HT-29 (cell line): ENCODE measurements at regions not wholly inside any gene's neighbourhood (a gene's known extent, or its start where the extent isn't known, plus 50 kb on each side); places are given as distances from the start of the nearest gene placed in this dataset.
A peak's percentile ranks its signal among the peaks of the same experiment; 100 is the strongest.

ENCODE experiments used
- DNase-seq: peaks from one replicate; pipeline ENCODE4 v3.0.0-alpha.2; 2015; ENCODE audit warnings: low spot score

- DNase-seq: no peak
Measured at GRCh38 chr5:18037718-18038117, 403.5 kb downstream of the TAF11L14 start.

DNA sequence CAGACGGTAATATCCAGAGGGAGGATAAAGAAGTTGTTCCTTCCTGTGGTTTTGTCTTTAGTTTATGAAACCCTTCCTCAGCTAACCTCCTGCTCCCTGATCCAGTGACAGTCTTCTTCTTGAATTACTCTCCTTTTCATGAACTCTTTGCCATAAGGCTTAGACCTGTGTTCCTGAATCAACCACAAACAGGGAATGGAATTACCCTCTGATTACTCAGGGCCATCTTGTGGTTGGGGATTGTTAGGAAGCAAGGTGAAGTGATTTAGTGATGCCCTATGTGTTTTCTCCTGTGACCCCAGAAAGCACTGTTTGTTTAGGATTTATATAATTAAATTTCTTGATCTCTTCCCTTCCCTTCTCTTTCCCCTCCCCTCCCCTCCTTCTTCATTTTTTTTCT is 409.1 kb downstream of the TAF11L14 start:
- peak; percentile 34 for DNase-seq

DNA sequence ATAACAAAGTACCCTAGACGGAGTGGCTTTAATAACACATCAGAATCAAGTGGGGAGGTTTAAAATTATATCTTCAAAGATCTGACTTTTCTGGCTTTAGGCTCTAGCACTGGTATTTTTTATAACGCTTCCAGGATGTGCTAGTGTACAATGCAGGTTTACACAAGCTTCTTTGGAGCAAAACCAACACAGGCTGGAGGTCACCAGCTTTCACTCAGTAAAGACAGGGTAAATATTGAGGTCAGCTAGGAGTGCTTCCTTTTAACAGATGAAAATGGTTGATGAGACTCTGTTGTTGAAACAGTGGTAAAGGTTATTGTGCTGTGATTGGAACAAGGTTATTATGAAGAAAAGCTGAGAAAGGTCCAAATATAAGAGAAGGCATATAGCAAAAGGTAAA is 414.2 kb downstream of the TAF11L14 start:
- DNase-seq: no peak

DNA sequence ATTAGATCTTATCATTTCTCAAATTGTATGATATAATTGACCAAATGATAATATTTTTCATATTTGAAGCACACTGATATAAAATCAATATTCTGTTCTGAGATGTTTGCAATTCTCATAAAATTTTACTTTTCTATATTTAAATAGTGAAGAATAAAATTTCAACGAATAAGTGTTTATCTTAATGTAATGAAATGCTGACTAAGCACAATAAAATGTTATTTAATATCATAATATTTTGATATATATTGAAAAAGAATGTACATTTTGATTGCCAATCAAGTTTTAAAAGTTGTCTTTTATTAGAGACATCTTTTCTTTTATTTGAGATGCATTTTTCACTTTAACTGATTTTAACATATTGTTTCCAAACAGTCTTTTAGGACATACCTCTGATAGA is 416.1 kb downstream of the TAF11L14 start:
- no peak for DNase-seq

GRCh38 chr5:18050776-18051175 is 416.5 kb downstream of the TAF11L14 start:
- DNase-seq: no peak

GRCh38 chr5:18051953-18052352 is 417.7 kb downstream of the TAF11L14 start:
- peak; percentile 9 for DNase-seq

DNA sequence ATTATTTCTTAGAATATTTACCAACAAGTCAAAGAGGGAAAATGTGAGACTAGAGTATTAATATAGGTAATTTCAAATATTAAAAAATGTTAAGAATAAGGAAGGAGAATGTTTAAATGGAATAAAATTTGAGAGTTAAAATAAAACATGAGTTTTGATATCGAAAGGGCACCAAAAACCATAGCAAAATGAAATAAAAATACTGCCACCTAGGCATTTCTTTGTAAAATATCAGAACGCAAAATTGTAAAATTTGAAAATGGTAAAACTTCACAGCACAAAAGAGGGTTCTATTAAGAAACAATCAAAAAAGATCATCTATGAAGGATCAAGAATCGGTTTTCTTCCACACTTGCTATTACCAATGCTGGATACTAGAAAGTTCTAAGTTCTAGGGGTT is 418.3 kb downstream of the TAF11L14 start:
- no peak for DNase-seq

DNA sequence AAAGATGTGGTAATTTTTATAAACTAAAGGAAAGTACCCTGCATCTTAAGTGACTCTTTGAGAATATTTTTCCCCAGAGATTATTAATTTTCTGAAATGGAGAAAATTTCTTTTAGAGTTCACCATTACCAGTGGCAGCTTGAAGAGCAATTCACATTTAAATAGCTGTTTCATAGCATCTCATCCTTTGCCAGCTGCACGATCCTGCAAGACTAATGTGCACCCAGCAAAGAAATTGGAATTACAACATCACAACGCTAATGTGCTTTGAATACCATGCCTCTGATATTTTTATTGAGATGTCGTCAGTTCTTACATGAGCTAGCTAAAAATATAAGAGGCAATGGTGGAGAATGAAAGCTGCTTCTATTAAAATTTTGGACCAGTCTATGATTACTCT is 423.5 kb downstream of the TAF11L14 start:
- no peak for DNase-seq

- no peak for DNase-seq
Measured at GRCh38 chr5:18067615-18068014, 433.4 kb downstream of the TAF11L14 start.

DNA sequence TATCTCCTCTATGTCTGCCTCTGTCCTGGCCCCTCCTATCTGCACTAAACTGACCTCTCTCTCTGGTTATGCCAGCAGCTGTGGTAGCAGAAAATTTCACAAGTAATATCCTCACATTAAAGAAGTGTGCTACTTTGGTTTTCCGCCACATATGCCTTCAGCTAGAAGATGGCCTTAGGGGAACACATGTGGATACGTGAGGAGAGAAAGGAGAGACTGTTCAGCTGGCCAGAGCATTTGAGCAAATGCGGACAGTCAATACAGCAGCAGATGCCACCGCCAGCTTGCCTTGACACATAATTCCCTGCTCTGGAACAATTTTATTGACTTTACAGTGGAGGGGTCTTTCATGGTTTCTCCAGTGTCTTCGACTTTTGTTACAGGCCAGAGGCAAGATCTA is 434.6 kb downstream of the TAF11L14 start:
- DNase-seq: no peak

GRCh38 chr5:18069790-18070189 is 435.5 kb downstream of the TAF11L14 start:
- no peak for DNase-seq

- DNase-seq: no peak
Measured at GRCh38 chr5:18072600-18072999, 438.3 kb downstream of the TAF11L14 start.

GRCh38 chr5:18074961-18075360 is 440.7 kb downstream of the TAF11L14 start:
- DNase-seq: no peak

- no peak for DNase-seq
Measured at GRCh38 chr5:18078157-18078556, 443.9 kb downstream of the TAF11L14 start.

- DNase-seq: no peak
Measured at GRCh38 chr5:18079831-18080230, 445.6 kb downstream of the TAF11L14 start.

DNA sequence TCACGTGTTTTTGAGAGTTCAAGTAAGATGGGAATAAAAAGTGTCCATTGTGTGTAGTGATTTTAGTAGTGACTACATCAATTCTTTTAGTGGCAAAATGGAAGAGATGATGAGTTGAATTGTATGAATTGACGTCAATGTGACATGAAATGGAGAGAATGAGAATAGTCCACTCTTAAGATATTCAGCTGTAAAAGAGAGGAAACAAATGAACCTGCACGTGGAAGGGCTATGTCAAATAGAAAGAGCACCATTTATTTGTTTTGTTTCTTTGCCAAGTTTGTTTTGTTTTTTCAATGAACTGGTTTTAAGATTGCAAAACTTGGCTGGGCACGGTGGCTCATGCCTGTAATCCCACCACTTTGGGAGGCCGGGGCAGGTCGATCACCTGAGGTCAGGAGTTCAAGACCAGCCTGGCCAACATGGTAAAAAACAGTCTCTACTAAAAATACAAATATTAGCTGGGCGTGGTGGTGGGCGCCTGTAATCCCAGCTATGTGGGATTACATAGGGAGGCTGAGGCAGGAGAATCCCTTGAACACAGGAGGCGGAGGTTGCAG is 453.8 kb downstream of the TAF11L14 start:
- DNase-seq: no peak

DNA sequence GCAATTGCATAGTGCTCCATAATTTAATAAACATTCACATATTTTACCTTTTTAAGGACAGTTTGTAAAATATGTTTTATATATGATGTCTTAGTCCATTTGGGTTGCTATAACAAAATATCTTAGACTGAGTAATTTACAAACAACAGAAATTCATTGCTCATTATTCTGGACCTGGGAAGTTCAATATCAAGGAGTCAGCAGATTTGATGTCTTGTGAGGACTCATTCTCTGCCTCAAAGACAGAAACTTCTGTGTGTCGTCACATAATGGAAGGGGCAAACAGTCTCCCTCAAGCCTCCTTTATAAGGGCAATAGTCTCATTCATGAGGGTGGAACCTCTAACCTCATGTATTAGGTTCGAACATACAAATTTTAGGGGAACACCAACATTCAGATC is 455.9 kb downstream of the TAF11L14 start:
- DNase-seq: no peak

GRCh38 chr5:18091142-18091541 is 456.9 kb downstream of the TAF11L14 start:
- DNase-seq: no peak

GRCh38 chr5:18091758-18092157 is 457.5 kb downstream of the TAF11L14 start:
- DNase-seq: no peak

DNA sequence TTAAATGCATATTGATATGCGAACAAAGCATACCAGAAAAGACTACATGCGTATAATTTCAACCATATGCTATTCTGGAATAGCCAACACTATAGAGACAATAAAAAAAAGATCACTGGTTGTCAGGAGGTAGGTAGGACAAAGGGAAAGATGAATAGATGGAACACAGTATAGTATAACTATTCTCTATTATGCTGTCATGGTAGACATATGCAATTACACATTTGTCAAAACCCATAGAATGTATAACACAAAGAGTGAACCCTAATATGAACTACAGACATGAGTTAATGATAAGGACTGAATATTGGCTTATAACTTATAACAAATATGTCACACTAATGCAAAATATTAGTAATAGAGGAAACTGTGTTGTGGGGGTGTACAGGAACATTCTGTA is 460.8 kb downstream of the TAF11L14 start:
- DNase-seq: no peak

GRCh38 chr5:18097817-18098216 is 463.6 kb downstream of the TAF11L14 start:
- DNase-seq: no peak

DNA sequence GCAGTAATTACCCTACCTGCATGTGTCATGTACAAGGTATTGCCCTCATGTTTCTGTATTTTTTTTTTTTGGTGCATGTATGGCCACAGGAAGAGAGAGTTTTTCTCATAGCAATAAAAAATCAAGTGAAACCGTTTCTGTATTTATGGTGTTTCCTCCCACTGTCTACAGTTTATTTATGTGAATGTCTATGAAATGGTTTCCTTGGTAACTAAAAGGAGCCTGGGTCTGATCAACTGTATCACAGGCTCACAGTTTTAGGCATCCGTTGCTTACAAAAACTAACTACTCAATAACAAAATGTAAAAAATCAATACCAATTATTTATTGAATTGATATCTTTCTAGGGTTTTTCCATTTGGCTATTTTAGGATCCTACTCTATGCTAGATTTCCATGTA is 464.4 kb downstream of the TAF11L14 start:
- no peak for DNase-seq

DNA sequence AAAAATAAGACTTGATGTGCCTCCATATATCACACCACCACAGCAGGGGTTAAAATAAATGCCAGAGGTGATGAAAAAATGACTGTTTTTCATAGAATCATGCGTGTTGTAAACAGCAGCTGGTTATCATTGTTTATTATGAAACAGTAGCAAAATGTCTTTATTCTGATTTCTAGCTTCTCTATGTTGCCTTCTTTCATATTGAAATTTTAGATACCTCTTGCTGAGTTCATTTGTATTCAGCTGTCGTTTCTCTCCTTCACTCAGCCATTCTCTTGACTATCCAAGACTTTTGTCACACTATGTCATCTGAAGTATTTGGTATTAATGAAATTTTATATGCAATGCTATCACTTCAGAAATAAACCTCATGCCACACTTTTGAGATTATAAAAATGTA is 465.0 kb downstream of the TAF11L14 start:
- DNase-seq: no peak

DNA sequence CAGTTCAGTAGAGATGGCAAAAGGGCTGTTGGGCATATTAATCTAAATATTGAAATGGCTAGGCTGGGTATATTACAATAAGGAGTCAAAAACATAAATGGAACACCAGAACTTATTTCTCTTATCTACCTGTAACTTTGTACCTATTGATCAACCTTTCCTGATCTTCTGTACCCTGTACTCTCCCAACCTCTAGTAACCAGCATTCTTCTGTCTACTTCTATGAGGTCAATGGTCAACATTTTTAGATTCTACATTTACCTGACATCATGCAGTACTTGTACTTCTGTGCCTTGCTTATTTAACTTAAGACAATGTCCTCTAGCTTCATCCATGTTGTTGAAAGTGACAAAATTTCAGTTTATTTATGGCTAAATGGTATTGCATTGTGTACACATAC is 467.3 kb downstream of the TAF11L14 start:
- no peak for DNase-seq
